OCI-LY7 (cell line): ENCODE measurements at regions not wholly inside any gene's neighbourhood (a gene's known extent, or its start where the extent isn't known, plus 50 kb on each side); places are given as distances from the start of the nearest gene placed in this dataset.
"Not testable (repeated sequence)": the region's sequence is repeated elsewhere in the genome, so short reads cannot be mapped to it uniquely, and the experiment has no call there.

Source experiments
- CTCF ChIP-seq: fragments of 200-600 bp; sonication (generic); conservative IDR thresholded peaks from 2 replicates; pipeline ENCODE4 v1.5.1; 2014; ENCODE audit warnings: mild to moderate bottlenecking, antibody characterized with exemption, low read length, moderate library complexity, mixed read lengths
- EZH2phosphoT487 ChIP-seq: fragments of 200-600 bp; sonication (generic); IDR thresholded peaks from 2 replicates; pipeline ENCODE4 v1.6.1; 2018; ENCODE audit warnings: low read depth, borderline replicate concordance, mild to moderate bottlenecking, mixed run types, antibody characterized with exemption, low read length, moderate library complexity, mixed read lengths

GRCh38 chr1:8149756-8150155 lies 123.6 kb upstream of the ERRFI1 start:
- not testable (repeated sequence) for TF ChIP-seq CTCF, EZH2phosphoT487
